Left cardiac atrium (tissue), 4 donors: ENCODE measurements at regions not wholly inside any gene's neighbourhood (a gene's known extent, or its start where the extent isn't known, plus 50 kb on each side); places are given as distances from the start of the nearest gene placed in this dataset.

ENCODE experiments used
- ATAC-seq, 2 donors: fragments of 200-7000 bp; cut with Tn5 transposase; one replicate each; pipeline ENCODE4 v1.9.1; 2020; ENCODE audit warnings: mild to moderate bottlenecking in 2 of 2, moderate library complexity in 2 of 2
- DNase-seq: peaks from one replicate; pipeline ENCODE4 v3.0.0-alpha.2; 2020
- intact Hi-C, 2 donors: fragments of 100-400 bp; cut with DNase I; formaldehyde crosslinking; loops; one replicate each; pipeline versions ENCODE4 v1.14.1 to v1.15.1; 2022 to 2023
- donor health status: DM: no; HTN: yes; CAD: no.
- donor health status: DM: no; HTN: yes; CAD: no; lungs with severe emphysema.
- donor health status: DM: yes; HTN: yes; CAD: no.
- donor health status: Dilated cardiomyopathy.

- peak; percentile 51 to 68 for ATAC-seq
- intact Hi-C loops = no loop called here
Measured at GRCh38 chr13:38582133-38582532, 104.7 kb upstream of the FREM2 start.

GRCh38 chr13:38590230-38590629, 96.6 kb upstream of the FREM2 start:
- intact Hi-C loops = no loop called here
- ATAC-seq (no peak), DNase-seq (no peak)

More at GRCh38 chr13:38582133-38582532, 104.7 kb upstream of the FREM2 start:
- no peak for DNase-seq

GRCh38 chr13:38590796-38591507, 95.9 kb upstream of the FREM2 start:
- ATAC-seq (peak in 1 of 2 donors; percentile 44), DNase-seq (no peak)
- intact Hi-C loops = no loop called here

- intact Hi-C loops = no loop called here
- DNase-seq = no peak
- ATAC-seq = peak in 1 of 2 donors; percentile 60
Measured at GRCh38 chr13:38602266-38602665, 84.6 kb upstream of the FREM2 start.

GRCh38 chr13:38606699-38607535, 80.0 kb upstream of the FREM2 start:
- DNase-seq = no peak
- intact Hi-C loops = no loop called here
- ATAC-seq = no peak

- intact Hi-C loops = no loop called here
- DNase-seq = no peak
- no peak for ATAC-seq
Measured at GRCh38 chr13:38617936-38618335, 68.9 kb upstream of the FREM2 start.

GRCh38 chr13:38618336-38618735, 68.5 kb upstream of the FREM2 start:
- intact Hi-C loops = no loop called here
- no peak for DNase-seq
- no peak for ATAC-seq

GRCh38 chr13:38618881-38619280, 68.0 kb upstream of the FREM2 start:
- intact Hi-C loops = no loop called here
- ATAC-seq (no peak), DNase-seq (no peak)

- intact Hi-C loops = no loop called here
- ATAC-seq (no peak), DNase-seq (no peak)
Measured at GRCh38 chr13:38620876-38621275, 66.0 kb upstream of the FREM2 start.

GRCh38 chr13:38624822-38625221, 62.1 kb upstream of the FREM2 start:
- no peak for ATAC-seq
- no peak for DNase-seq
- intact Hi-C loops = no loop called here

GRCh38 chr13:38628554-38628953, 58.3 kb upstream of the FREM2 start:
- ATAC-seq (no peak), DNase-seq (no peak)
- intact Hi-C loops = no loop called here

GRCh38 chr13:38630780-38631179, 56.1 kb upstream of the FREM2 start:
- no peak for ATAC-seq
- DNase-seq = no peak
- intact Hi-C loops = no loop called here

GRCh38 chr13:38635030-38635429, 51.8 kb upstream of the FREM2 start:
- intact Hi-C loops = no loop called here
- no peak for ATAC-seq

GRCh38 chr13:38636073-38636472, 50.8 kb upstream of the FREM2 start:
- DNase-seq = no peak
- ATAC-seq = no peak
- intact Hi-C loops = no loop called here

More at GRCh38 chr13:38635030-38635429, 51.8 kb upstream of the FREM2 start:
- no peak for DNase-seq

GRCh38 chr13:38636761-38637160, 50.1 kb upstream of the FREM2 start:
- no peak for ATAC-seq
- intact Hi-C loops = no loop called here

More at GRCh38 chr13:38636761-38637160, 50.1 kb upstream of the FREM2 start:
- no peak for DNase-seq
